ENCODE measurements at regions not wholly inside any gene's neighbourhood (a gene's known extent, or its start where the extent isn't known, plus 50 kb on each side); places are given as distances from the start of the nearest gene placed in this dataset.
"Not testable (repeated sequence)": the region's sequence is repeated elsewhere in the genome, so short reads cannot be mapped to it uniquely, and the experiment has no call there.

DNA sequence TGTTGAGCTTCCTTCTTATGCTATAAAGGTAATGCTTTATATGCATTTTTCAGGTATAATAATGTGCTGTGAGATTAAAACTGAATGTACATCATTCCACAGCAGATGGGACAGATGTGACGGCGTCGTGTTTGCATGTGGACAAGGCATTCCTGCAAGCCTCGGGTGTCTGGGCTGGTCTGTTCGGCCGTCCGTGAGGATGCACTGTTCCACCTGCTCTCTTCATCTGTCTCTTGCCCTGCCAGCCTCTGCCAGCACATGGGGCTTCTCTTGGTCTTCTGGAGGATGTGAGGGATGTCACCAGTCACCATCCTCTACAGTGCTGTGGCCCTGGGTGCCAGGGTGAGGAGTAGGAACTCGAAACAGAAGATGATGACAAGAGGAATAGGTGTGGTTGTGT lies 223.2 kb downstream of the ERMARD start:
- no peak for DNase-seq (ENCODE audit: low spot score, unreplicated experiment)
- H3K4me1 Mint-ChIP-seq (ENCODE audit: low read depth), result peaks cover 2% of the 10 kb centered on the region
- H3K27me3 Mint-ChIP-seq, result peaks cover 31% of the 10 kb centered on the region
- no peak overlapping the region for H3K4me3 Mint-ChIP-seq (ENCODE audit: low read depth)
- no peaks in the 10 kb centered on the region for H3K36me3 Mint-ChIP-seq (ENCODE audit: insufficient read depth)
- H3K9me3 Mint-ChIP-seq (ENCODE audit: low read depth), result no peaks in the 10 kb centered on the region
- TF ChIP-seq, protein P1, sequence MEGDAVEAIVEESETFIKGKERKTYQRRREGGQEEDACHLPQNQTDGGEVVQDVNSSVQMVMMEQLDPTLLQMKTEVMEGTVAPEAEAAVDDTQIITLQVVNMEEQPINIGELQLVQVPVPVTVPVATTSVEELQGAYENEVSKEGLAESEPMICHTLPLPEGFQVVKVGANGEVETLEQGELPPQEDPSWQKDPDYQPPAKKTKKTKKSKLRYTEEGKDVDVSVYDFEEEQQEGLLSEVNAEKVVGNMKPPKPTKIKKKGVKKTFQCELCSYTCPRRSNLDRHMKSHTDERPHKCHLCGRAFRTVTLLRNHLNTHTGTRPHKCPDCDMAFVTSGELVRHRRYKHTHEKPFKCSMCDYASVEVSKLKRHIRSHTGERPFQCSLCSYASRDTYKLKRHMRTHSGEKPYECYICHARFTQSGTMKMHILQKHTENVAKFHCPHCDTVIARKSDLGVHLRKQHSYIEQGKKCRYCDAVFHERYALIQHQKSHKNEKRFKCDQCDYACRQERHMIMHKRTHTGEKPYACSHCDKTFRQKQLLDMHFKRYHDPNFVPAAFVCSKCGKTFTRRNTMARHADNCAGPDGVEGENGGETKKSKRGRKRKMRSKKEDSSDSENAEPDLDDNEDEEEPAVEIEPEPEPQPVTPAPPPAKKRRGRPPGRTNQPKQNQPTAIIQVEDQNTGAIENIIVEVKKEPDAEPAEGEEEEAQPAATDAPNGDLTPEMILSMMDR (IDR thresholded peaks at IDR 0.05; ENCODE audit: unreplicated experiment), result no peak
- H3K27ac Mint-ChIP-seq, result no peak overlapping the region

DNA sequence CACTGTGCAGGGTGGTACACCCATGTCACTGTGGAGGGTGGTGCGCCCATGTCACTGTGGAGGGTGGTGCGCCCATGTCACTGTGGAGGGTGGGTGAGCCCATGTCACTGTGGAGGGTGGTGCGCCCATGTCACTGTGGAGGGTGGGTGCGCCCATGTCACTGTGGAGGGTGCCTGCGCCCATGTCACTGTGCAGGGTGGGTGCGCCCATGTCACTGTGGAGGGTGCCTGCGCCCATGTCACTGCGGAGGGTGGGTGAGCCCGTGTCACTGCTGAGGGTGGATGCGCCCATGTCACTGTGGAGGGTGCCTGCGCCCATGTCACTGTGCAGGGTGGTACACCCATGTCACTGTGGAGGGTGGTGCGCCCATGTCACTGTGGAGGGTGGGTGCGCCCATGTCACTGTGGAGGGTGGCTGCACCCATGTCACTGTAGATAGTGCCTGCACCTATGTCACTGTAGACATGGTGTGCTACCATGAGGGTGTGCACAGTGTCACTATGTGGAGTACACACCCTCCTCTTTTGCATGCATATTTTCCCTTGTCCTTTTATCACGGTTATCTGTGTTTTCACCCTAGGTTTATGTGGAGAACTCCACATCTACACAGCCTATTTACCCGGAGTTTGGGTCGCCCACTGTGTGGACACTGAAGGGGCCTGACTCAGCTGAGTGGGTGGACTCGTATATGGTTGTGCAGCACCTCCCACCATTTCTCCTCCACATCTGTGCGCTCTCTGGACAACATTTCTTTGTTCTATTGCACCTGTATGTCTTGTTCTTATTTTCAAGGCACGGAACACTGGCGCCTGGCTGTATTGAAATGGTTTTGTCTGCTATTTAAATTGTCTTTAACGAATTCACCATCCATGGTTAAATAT lies 222.4 kb downstream of the ERMARD start:
- peaks cover 26% of the 10 kb centered on the region for H3K27me3 Mint-ChIP-seq
- H3K4me1 Mint-ChIP-seq (ENCODE audit: low read depth); H3K4me3 Mint-ChIP-seq (ENCODE audit: low read depth); H3K36me3 Mint-ChIP-seq (ENCODE audit: insufficient read depth); H3K9me3 Mint-ChIP-seq (ENCODE audit: low read depth); H3K27ac Mint-ChIP-seq; DNase-seq (ENCODE audit: low spot score, unreplicated experiment): not testable (repeated sequence)

DNA sequence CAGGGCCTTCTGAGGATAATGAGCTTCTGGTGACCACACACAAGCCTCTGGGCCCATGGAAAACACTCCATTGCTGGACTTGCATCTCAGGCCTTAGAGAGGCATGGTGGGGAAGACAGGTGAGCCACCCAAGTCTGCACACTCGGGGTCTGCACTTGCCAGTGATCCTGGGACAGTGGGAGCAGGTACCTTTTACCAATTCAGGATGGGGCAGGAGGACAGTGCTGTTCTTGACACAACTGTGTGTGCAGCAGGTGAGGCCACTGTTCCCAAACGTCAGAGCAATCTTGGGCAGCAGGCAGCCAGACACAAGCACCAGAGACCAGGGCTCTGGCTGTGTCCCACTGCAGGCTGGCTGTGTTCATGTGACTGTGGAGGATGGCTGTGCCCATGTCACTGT lies 221.3 kb downstream of the ERMARD start:
- peaks cover 24% of the 10 kb centered on the region for H3K27me3 Mint-ChIP-seq
- TF ChIP-seq, protein P1 (IDR thresholded peaks at IDR 0.05; ENCODE audit: unreplicated experiment), result no peak
- no peak overlapping the region for H3K4me3 Mint-ChIP-seq (ENCODE audit: low read depth)
- no peaks in the 10 kb centered on the region for H3K36me3 Mint-ChIP-seq (ENCODE audit: insufficient read depth)
- peaks cover 10% of the 10 kb centered on the region for H3K4me1 Mint-ChIP-seq (ENCODE audit: low read depth)
- no peak overlapping the region for H3K27ac Mint-ChIP-seq
- H3K9me3 Mint-ChIP-seq (ENCODE audit: low read depth), result peaks cover 3% of the 10 kb centered on the region
- no peak for DNase-seq (ENCODE audit: low spot score, unreplicated experiment)

- TF ChIP-seq, protein P1 (IDR thresholded peaks at IDR 0.05; ENCODE audit: unreplicated experiment), result no peak
- Mint-ChIP-seq H3K9me3 (ENCODE audit: low read depth) (peaks cover 3% of the 10 kb centered on the region), H3K27me3 (peaks cover 19% of the 10 kb centered on the region), H3K4me3 (ENCODE audit: low read depth) (no peak overlapping the region), H3K27ac (no peak overlapping the region), H3K36me3 (ENCODE audit: insufficient read depth) (no peaks in the 10 kb centered on the region), H3K4me1 (ENCODE audit: low read depth) (peaks cover 10% of the 10 kb centered on the region)
- DNase-seq (ENCODE audit: low spot score, unreplicated experiment), result no peak
Observed at GRCh38 chr6:169972101-169972651, 220.8 kb downstream of the ERMARD start.

GRCh38 chr6:169971081-169971861 lies 219.8 kb downstream of the ERMARD start:
- no peak for DNase-seq (ENCODE audit: low spot score, unreplicated experiment)
- peaks cover 10% of the 10 kb centered on the region for H3K4me1 Mint-ChIP-seq (ENCODE audit: low read depth)
- no peak overlapping the region for H3K4me3 Mint-ChIP-seq (ENCODE audit: low read depth)
- H3K27me3 Mint-ChIP-seq, result peaks cover 12% of the 10 kb centered on the region
- TF ChIP-seq, protein P1 (IDR thresholded peaks at IDR 0.05; ENCODE audit: unreplicated experiment), result no peak
- peaks cover 3% of the 10 kb centered on the region for H3K9me3 Mint-ChIP-seq (ENCODE audit: low read depth)
- H3K27ac Mint-ChIP-seq, result no peak overlapping the region
- peaks cover under 1% of the 10 kb centered on the region for H3K36me3 Mint-ChIP-seq (ENCODE audit: insufficient read depth)
